GM19372 (cell line): ENCODE measurements at regions not wholly inside any gene's neighbourhood (a gene's known extent, or its start where the extent isn't known, plus 50 kb on each side); places are given as distances from the start of the nearest gene placed in this dataset.

Experiments
- ATAC-seq: cut with Tn5 transposase; IDR thresholded peaks from one replicate; pipeline ENCODE4 v1.9.1; 2021; ENCODE audit warnings: mild to moderate bottlenecking, low read depth, moderate library complexity; ENCODE audit not compliant: unreplicated experiment

DNA sequence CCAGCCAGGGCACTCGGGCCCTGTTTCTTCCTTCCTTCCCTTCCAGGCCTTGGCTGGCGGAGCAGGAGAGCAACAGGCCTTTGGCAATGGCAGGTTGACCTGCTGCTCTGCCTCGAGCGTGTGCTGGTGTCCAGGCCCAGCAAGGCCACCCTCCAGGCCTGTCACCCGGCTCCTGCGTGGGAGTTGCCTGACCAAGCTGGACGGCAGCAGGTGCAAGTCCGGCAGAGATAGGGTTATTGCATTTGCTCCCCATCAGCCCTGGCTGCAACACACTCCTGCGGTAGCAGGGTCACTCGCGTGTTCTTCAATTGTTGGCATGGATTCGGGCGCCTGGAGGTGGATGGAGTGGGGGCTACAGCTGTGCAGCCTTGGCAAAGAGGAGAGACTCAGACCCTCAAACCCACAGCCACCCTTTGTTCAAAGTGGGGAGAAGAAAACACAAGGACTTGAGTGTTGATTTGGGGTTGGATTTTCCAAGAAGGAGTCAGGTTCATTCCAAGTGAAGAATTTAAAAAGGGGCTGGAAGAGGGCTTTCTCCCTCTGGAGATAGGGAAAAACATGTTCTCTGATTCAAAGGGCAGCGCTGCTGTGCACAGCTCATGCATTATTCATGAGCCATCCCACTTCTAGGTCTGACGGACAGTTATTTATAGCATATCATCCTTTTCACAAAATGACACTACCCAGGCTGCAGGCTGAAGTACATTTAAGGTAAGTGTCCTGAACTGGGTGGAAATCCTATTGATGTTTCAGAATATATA is 64.2 kb upstream of the PITRM1 start:
- ATAC-seq = no peak

DNA sequence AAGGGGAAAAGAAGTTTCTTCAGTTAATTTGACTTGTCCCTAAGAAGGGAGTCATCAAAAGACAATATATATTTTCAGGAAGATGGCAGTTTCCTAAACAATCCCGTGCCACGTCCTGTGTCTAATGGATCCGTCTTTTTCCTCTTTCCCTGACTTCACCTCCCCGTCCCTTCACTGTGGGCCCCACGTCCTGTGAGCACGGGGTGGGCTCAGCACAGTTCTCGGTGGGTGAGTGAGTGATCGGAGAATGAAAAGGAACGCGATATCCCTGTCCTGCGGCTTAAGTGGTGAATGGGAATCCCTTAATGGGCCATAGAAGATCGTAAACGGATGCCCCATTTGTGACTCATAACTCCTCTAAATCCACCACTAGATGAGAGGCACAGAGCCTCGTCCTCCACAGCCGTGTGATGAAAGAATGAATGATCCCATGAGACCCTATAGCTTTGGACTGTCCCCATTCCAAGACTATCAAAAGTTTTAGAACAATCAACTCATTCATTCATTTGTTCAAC is 63.5 kb upstream of the PITRM1 start:
- no peak for ATAC-seq

DNA sequence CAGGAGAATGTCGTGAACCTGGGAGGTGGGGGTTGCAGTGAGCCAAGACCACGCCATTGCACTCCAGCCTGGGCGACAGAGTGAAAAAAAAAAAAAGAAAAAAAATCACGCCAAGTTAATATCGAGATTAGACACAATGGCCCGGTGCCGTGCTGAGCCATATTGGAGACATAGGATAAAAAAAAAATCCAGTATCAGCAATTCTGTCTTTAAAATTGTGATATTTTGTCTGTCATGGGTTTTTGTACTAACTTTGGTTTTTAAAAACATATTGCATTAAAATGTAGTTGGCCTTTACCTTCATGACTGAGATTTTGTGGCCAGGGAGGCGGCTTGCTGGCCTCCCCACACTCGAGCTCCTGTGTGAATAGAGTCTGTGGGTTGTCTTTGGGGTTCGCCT is 62.8 kb upstream of the PITRM1 start:
- ATAC-seq = no peak

DNA sequence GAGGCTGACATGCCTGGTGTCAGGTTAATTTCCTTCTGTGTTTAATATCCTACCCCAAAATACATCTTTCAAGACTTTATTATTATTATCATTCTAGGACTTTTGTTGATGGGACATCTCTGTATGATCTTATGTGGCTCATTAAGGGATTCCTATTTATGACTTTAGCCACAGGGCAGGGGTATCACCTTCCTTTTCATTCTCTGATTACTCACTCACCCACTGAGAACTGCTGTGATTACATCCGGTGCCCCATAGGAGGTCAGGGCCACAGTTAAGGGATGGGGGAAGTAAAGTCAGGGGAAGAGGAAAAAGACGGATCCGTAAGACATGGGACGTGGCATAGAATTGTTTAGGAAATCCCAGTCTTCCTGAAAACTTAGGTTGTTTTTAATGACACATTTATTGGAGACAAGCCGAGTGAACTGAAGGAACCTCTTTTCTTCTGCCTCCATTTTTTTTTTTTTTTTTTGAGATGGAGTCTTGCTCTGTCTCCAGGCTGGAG is 61.0 kb upstream of the PITRM1 start:
- ATAC-seq = no peak

DNA sequence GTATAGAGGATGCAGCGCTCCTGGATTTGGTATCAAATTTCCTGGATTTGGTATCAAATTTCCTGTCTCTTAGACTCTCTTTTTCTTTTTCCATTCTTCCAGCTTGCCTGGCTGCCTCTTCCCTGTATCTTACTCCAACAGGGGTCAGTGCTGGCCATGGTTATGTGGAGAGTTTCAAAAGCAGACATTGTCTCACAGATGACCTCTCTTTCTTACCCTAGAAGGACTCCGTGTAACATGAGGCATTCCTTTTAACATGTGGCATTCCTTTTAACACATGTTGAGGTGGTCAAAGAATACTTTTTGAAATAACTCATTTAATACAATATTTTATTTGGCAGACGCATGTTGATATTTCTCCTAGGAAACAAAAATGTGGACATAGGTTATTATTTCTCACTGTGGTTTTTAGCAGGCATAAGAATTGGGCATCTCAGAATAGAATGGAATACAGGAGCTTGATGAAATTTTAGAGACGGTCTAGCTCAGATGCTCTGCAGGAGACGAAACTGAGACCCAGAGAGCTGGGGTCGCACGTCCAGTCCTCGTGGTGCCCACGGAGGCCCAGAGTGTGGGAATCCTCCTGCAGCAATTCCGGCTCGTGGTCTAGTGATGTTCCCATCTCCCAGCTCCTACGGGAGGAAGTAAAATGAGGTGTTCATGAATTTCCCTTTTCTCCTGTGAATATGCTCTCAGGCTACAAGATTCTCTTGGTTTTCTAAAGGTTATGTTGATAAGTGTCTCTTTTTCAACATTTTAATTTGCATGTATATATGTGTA is 59.6 kb upstream of the PITRM1 start:
- ATAC-seq = no peak

DNA sequence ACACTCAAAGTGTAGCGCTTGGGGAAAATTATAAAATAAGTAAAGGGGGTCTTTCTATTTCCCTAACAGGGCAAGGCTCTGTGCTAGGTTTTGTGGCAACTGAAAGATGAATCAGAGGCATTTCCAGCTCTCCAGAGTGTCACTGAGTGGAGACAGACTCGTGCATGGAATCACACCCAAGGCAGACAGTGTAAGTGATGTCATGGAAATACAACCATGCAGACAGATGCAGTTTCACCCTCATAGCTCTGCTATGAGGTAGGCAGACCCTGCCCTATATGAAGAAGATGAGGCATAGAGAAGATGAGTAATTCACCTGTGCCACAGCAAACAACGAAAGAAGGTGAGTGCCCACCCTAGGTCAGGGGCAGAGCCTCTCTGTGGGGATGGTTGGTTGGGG is 57.2 kb upstream of the PITRM1 start:
- no peak for ATAC-seq

DNA sequence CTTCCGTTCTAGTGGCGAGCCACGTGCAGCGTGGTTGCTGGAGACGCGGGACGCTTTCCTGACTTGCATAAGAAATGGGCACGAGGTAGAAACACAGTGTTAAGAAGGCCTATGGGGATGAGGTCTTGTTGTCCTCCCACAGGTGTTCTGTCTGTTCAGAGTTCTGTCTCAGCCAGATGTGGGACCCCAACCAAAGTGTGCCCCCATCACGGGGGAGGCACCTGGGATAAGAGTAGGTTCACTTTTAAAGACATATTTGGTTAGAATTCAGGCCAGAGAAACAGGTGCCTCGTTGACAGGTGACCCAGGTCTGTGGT is 56.0 kb upstream of the PITRM1 start:
- no peak for ATAC-seq

DNA sequence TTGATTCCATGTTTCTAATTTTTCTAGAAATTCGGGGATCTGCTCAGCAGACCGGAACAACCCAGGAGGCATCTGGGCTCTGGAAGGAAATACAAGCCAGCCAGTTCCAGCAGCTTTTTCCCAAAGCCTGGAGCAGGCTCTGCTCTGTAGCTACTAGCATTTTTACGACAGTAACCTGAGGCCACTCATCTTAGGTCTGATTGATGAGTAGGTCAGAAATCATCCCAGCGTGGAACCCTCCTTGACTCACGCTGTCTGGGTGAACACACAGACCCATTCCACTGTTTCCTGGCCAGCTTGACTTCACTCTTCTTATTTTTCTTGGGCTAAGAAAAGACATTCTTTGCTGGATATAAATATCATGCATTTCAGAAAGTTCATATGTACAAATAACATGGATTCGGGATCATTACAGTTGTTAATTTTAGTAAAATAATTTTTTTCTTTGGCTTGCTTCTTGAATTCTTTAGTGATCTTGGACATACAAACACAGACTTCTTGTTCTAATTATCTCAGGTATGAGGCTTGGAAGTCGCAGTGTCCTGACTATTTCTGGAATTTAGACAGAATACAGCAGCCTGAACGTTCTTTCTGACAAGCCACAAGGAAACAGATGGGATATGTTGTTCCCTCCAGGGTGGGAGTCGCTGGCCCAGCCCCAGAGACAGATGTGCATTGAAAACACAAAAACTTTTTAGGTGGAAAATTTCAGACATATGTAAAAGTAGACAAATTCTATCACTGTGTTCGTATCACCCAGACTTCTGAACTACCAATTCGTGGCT is 54.6 kb upstream of the PITRM1 start:
- ATAC-seq = no peak

DNA sequence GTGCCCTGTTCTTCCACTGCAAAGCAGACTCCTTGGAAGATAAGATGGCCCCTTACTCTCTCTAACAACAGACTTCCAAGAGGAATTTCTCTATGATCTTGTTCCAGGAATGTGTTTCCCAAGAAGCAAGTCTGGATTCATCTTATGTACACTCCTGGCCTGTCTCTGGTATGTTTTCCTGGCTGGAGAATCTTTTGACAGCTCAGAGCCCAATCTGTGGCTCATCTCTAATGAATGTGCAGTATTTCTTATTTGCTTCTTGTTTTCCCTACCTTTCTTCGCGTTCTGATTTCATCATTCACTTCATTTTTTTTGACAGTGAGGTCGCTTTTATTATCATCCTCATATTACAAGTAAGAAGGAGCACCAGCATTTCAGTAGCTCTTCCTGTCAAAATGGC is 53.0 kb upstream of the PITRM1 start:
- ATAC-seq = no peak

DNA sequence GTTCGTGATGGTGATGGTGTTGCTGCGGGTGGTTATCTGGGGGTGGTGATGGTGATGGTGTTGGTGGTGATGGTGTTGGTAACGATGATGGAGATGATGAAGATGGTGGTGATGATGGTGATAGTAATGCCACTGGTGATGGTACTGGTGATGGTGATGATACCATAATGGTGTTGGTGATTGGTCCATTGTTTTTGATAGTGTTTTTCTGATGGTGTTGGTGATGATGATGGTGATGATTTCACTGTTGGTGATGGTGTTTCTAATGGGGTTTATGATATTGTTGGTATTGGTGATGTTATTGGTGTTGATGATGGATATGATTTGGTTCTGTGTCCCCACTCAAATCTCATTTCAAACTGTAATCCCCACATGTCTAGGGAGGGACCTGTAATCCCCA is 51.7 kb upstream of the PITRM1 start:
- ATAC-seq = no peak

DNA sequence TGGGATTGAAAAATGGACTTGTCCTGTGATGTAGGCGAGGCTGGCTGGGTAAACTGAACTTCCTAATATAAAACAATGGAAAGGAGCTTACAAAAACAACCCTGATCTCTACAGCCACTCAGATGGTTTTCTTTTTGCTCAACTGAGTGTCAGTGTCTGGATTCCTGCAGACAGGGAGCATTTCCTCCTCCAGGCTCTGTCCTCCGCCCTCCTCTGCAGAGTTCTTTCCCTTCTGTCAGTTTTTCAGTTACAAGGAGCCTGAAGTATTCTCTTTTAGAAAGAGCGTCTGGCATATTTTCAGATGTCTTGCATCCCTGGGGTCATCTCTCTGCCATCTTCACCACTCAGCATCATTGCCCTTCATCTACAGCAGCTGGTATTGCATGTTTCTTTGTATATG is 50.0 kb upstream of the PITRM1 start:
- ATAC-seq = no peak
